K562 (cell line): ENCODE measurements at regions not wholly inside any gene's neighbourhood (a gene's known extent, or its start where the extent isn't known, plus 50 kb on each side); places are given as distances from the start of the nearest gene placed in this dataset.

Experiments used
- ATAC-seq: fragments of 200-7000 bp; cut with Tn5 transposase; 3 replicates; pipeline ENCODE4 v1.9.1; 2020; ENCODE audit warnings: moderate library complexity
- BruUV-seq: library from RNA; stranded (reverse); fragments of 400-500 nt; replicated peaks from 2 replicates; lab custom pipeline; 2021; lab: Mats Ljungman, UMichigan
- CTCF ChIA-PET: fragments of 300-600 bp; formaldehyde crosslinking; extraction: SDS; loops from one replicate; lab custom pipeline; 2021; ENCODE audit warnings: low intra/inter-chr PET ratio; lab: Yijun Ruan, JAX
- POLR2A ChIA-PET: fragments of 300-600, 350-650 bp; sonication (Branson Sonifier 250); formaldehyde crosslinking; extraction: SDS; loops from one replicate; lab custom pipeline; 2021; ENCODE audit warnings: antibody characterized with exemption, inconsistent platforms; lab: Yijun Ruan, JAX
- DNase-seq, 4 experiments: peaks; one replicate each; pipeline versions ENCODE4 v3.0.0 to v3.0.0-alpha.2; 2011 to 2018; ENCODE audit warnings: low spot score in 3 of 4, mixed read lengths in 3 of 4; ENCODE audit errors: extremely low read depth in 1 of 4
- FAIRE-seq: peaks from 2 replicates; lab custom pipeline; 2011; peaks lifted over from hg19 to GRCh38; lab: Jason Lieb, UNC
- H2AFZ ChIP-seq: 2 replicates; pipeline ENCODE4 v1.6.0; 2011; ENCODE audit warnings: low read depth, low read length, control low read depth, inconsistent platforms
- H3K27ac ChIP-seq: fragments of 200-600 bp; 3 replicates; pipeline ENCODE4 v1.8.0; 2011; ENCODE audit warnings: low read depth, mild to moderate bottlenecking, control low read depth, inconsistent platforms, low read length, moderate library complexity, mixed read lengths; ENCODE audit errors: extremely low read depth
- H3K27me3 ChIP-seq, 2 experiments: fragments of 300-600 bp in 1 of 2; 2 replicates in 1 of 2; 3 replicates in 1 of 2; pipeline versions ENCODE4 v1.6.0 to v1.8.0; 2011; ENCODE audit warnings: inconsistent platforms in 2 of 2, low read length in 2 of 2, mild to moderate bottlenecking in 1 of 2, mixed read lengths in 1 of 2, moderate library complexity in 1 of 2; ENCODE audit not compliant: control insufficient read depth in 2 of 2, insufficient read depth in 2 of 2
- H3K36me3 ChIP-seq: fragments of 300-600 bp; 3 replicates; pipeline ENCODE4 v1.8.0; 2011; ENCODE audit warnings: mild to moderate bottlenecking, low read length, inconsistent platforms; ENCODE audit not compliant: control insufficient read depth, insufficient read depth
- H3K4me1 ChIP-seq, 2 experiments: fragments of 200-600 bp in 1 of 2; replicated peaks in 1 of 2; 2 replicates in 1 of 2; 3 replicates in 1 of 2; pipeline versions ENCODE4 v1.5.1 to v1.8.0; 2011; ENCODE audit warnings: inconsistent platforms in 2 of 2, low read length in 2 of 2, mild to moderate bottlenecking in 1 of 2, mixed read lengths in 1 of 2, moderate library complexity in 1 of 2; ENCODE audit not compliant: control insufficient read depth in 2 of 2, insufficient read depth in 2 of 2
- H3K4me2 ChIP-seq: 2 replicates; pipeline ENCODE4 v1.6.1; 2011; ENCODE audit warnings: low read length, control low read depth, inconsistent platforms, mixed read lengths; ENCODE audit not compliant: insufficient read depth
- H3K4me3 ChIP-seq: fragments of 200-600 bp; sonication (generic), shearing (Covaris generic); 2 replicates; pipeline ENCODE4 v1.5.1; 2016; ENCODE audit warnings: control low read depth, inconsistent platforms
- H3K79me2 ChIP-seq: fragments of 200-600 bp; 3 replicates; pipeline ENCODE4 v1.8.0; 2011; ENCODE audit warnings: low read length, inconsistent platforms; ENCODE audit not compliant: control insufficient read depth, insufficient read depth
- H3K9ac ChIP-seq, 2 experiments: 2 replicates each; pipeline versions ENCODE4 v1.6.0 to v1.6.1; 2011; ENCODE audit warnings: low read depth in 2 of 2, low read length in 2 of 2, control low read depth in 1 of 2, inconsistent platforms in 1 of 2, mild to moderate bottlenecking in 1 of 2, mixed read lengths in 1 of 2; ENCODE audit not compliant: insufficient read depth in 1 of 2
- H3K9me1 ChIP-seq: one replicate; pipeline ENCODE4 v1.6.0; 2011; ENCODE audit warnings: inconsistent platforms, mild to moderate bottlenecking, low read length, moderate library complexity; ENCODE audit not compliant: control insufficient read depth, insufficient read depth
- H3K9me3 ChIP-seq: replicated peaks from 2 replicates; pipeline ENCODE4 v1.5.1; 2011; ENCODE audit warnings: low read depth, low read length, inconsistent platforms; ENCODE audit not compliant: control insufficient read depth, insufficient read depth
- H4K20me1 ChIP-seq: replicated peaks from 2 replicates; pipeline ENCODE4 v1.6.1; 2011; ENCODE audit warnings: low read length, inconsistent platforms, mixed read lengths; ENCODE audit not compliant: control insufficient read depth, insufficient read depth
- CHAMP1 ChIP-seq: fragments of 450-650 bp; IDR thresholded peaks from 2 replicates; pipeline ENCODE4 v1.6.1; 2016; ENCODE audit warnings: mild to moderate bottlenecking
- CTBP1 ChIP-seq: fragments of 450-650 bp; IDR thresholded peaks from 2 replicates; pipeline ENCODE4 v1.6.1; 2016; ENCODE audit warnings: borderline replicate concordance
- HDGF ChIP-seq: fragments of 450-650 bp; IDR thresholded peaks from 2 replicates; pipeline ENCODE4 v1.6.1; 2016
- ILF3 ChIP-seq: fragments of 450-650 bp; IDR thresholded peaks from 2 replicates; pipeline ENCODE4 v1.6.1; 2018; ENCODE audit warnings: antibody characterized with exemption, mild to moderate bottlenecking, moderate library complexity, borderline replicate concordance
- MCM2 ChIP-seq: fragments of 450-650 bp; IDR thresholded peaks from 2 replicates; pipeline ENCODE4 v1.6.1; 2017; ENCODE audit warnings: low read depth, mild to moderate bottlenecking
- NFE2L1 ChIP-seq: fragments of 450-650 bp; IDR thresholded peaks from 2 replicates; pipeline ENCODE4 v1.6.1; 2016; ENCODE audit warnings: missing genetic modification characterization, low read depth, mild to moderate bottlenecking, missing compliant biosample characterization, moderate library complexity, borderline replicate concordance
- ZNF274 ChIP-seq: IDR thresholded peaks from 2 replicates; pipeline ENCODE4 v1.6.1; 2011; ENCODE audit warnings: low read depth, mild to moderate bottlenecking, low read length, moderate library complexity, borderline replicate concordance
- WGBS: fragments of 100-300 bp; shearing (Covaris generic); methylation state at CpG from one replicate; pipeline ENCODE4 v1.1.6; 2016; ENCODE audit warnings: low coverage, mixed read lengths; ENCODE audit not compliant: insufficient coverage; ENCODE audit errors: missing lambda C conversion rate; 5-methylcytosine and 5-hydroxymethylcytosine counted together
- in situ Hi-C: fragments of 300-500 bp; cut with MboI; formaldehyde crosslinking; loops from 4 replicates; pipeline ENCODE4 v1.15.0; 2018; ENCODE audit warnings: inconsistent platforms, mixed read lengths
- intact Hi-C: fragments of 100-400 bp; cut with micrococcal nuclease; formaldehyde crosslinking; loops from 2 replicates; pipeline ENCODE4 v1.14.2; 2022
- TF ChIP-seq, protein P1 (sequence below): sonication (generic); formaldehyde crosslinking; IDR thresholded peaks from 2 replicates; pipeline ENCODE4 v1.8.1; 2023; ENCODE audit warnings: mild to moderate bottlenecking, missing genetic modification reagents

DNA sequence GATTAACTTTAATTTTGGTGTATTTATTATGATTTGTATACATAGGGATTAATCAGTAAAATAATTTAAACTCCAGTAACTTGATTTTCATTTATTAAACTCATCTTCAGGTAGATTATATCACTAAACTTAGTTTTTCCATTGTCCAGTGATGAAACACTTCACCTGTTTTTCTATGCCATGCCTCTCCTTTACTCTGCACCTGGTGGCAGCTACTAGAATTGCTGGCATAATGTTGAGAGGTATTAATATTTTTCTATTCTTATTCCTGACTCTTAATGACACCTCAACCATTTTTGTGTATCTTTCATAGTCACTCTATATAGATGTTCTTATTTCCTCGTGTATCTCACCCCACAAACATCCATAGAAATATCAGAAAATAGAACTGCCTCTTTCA is 940.3 kb upstream of the CRIM1 start:
- no peak for DNase-seq
- no peak for ATAC-seq
- H3K4me2 ChIP-seq: no peak overlapping the region
- H2AFZ ChIP-seq: no peak overlapping the region
- intact Hi-C loops (loop anchor here (10.0 kb wide), 1 partner anchor 1320 kb away; no protein-coding TSS in a partner anchor), in situ Hi-C loops (no loop called here)
- H3K27me3 ChIP-seq: no peaks in the 10 kb centered on the region
- ChIA-PET CTCF (interaction anchor here (0.8 kb wide), 1 partner anchor 70 kb away, joined by 3 read pairs; no protein-coding TSS in a partner anchor), POLR2A (no interaction called here)
- no peaks in the 10 kb centered on the region for H3K9me3 ChIP-seq
- H3K9me1 ChIP-seq: no peaks in the 10 kb centered on the region
- H3K4me3 ChIP-seq: no peak overlapping the region
- FAIRE-seq: no peak
- no peaks in the 10 kb centered on the region for H3K4me1 ChIP-seq
- no peaks in the 10 kb centered on the region for H3K36me3 ChIP-seq
- TF ChIP-seq NFE2L1 (tag) (no peak), CTBP1 (no peak), MCM2 (no peak), HDGF (no peak), ILF3 (no peak), CHAMP1 (no peak), ZNF274 (no peak)
- TF ChIP-seq, protein P1, sequence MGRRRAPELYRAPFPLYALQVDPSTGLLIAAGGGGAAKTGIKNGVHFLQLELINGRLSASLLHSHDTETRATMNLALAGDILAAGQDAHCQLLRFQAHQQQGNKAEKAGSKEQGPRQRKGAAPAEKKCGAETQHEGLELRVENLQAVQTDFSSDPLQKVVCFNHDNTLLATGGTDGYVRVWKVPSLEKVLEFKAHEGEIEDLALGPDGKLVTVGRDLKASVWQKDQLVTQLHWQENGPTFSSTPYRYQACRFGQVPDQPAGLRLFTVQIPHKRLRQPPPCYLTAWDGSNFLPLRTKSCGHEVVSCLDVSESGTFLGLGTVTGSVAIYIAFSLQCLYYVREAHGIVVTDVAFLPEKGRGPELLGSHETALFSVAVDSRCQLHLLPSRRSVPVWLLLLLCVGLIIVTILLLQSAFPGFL: no peak
- no peaks in the 10 kb centered on the region for H3K79me2 ChIP-seq
- 0% methylated on average over 1 of the region's 1 CpG for WGBS
- no peaks in the 10 kb centered on the region for H4K20me1 ChIP-seq
- H3K9ac ChIP-seq: no peak overlapping the region
- H3K27ac ChIP-seq: no peak overlapping the region
- no TSS peak for BruUV-seq
